Breast epithelium (tissue), 4 donors: ENCODE measurements at regions not wholly inside any gene's neighbourhood (a gene's known extent, or its start where the extent isn't known, plus 50 kb on each side); places are given as distances from the start of the nearest gene placed in this dataset.

ENCODE experiments used
- DNase-seq, 2 donors: peaks; one replicate each; pipeline ENCODE4 v3.0.0-alpha.2; 2019; ENCODE audit warnings: low spot score in 2 of 2
- H3K27ac ChIP-seq, 2 donors: fragments of 200-600 bp; sonication (generic) in 1 of 2; one replicate each; pipeline ENCODE4 v1.5.1; 2016 to 2019; ENCODE audit warnings: mild to moderate bottlenecking in 1 of 2
- H3K27me3 ChIP-seq, 2 donors: fragments of 200-600 bp; sonication (generic) in 1 of 2; one replicate each; pipeline versions ENCODE4 v1.5.1 to v1.6.0; 2017 to 2019; ENCODE audit warnings: control low read depth in 1 of 2, mild to moderate bottlenecking in 1 of 2
- H3K36me3 ChIP-seq: fragments of 200-600 bp; one replicate; pipeline ENCODE4 v1.5.1; 2019
- H3K4me1 ChIP-seq, 2 donors: fragments of 200-600 bp; sonication (generic); one replicate each; pipeline ENCODE4 v1.5.1; 2016 to 2019; ENCODE audit warnings: control low read depth in 1 of 2
- H3K4me3 ChIP-seq, 3 donors: fragments of 200-600 bp; sonication (generic); 1 replicate in 2 of 3; 2 replicates in 1 of 3; pipeline ENCODE4 v1.5.1; 2016 to 2019; ENCODE audit warnings: mild to moderate bottlenecking in 3 of 3, moderate library complexity in 2 of 3
- H3K9me3 ChIP-seq, 2 donors: fragments of 200-600 bp; sonication (generic) in 1 of 2; one replicate each; pipeline ENCODE4 v1.5.1; 2016 to 2019; ENCODE audit warnings: control low read depth in 1 of 2
- CTCF ChIP-seq, 3 donors: fragments of 450-650 bp; IDR thresholded peaks; one replicate each; pipeline ENCODE4 v1.5.1; 2016 to 2017; ENCODE audit warnings: antibody characterized with exemption in 3 of 3, mild to moderate bottlenecking in 3 of 3, moderate library complexity in 3 of 3
- POLR2A ChIP-seq: fragments of 450-650 bp; IDR thresholded peaks from one replicate; pipeline ENCODE4 v1.6.1; 2016; ENCODE audit warnings: antibody characterized with exemption, mild to moderate bottlenecking, moderate library complexity
- POLR2AphosphoS5 ChIP-seq, 3 donors: sonication (generic); formaldehyde crosslinking; IDR thresholded peaks; one replicate each; pipeline ENCODE4 v1.6.1; 2017; ENCODE audit warnings: antibody characterized with exemption in 3 of 3
- intact Hi-C: fragments of 100-400 bp; cut with DNase I; formaldehyde crosslinking; loops from one replicate; pipeline ENCODE4 v1.15.1; 2023; ENCODE audit warnings: low total_unique reads

- TF ChIP-seq CTCF (IDR thresholded peaks at IDR 0.05) (no peak), POLR2A (no peak), POLR2AphosphoS5 (IDR thresholded peaks at IDR 0.05) (no peak)
- H3K4me3 ChIP-seq: no peak overlapping the region
- no peaks in the 10 kb centered on the region for H3K36me3 ChIP-seq
- H3K4me1 ChIP-seq: no peaks in the 10 kb centered on the region
- H3K9me3 ChIP-seq: peaks cover 10 to 30% of the 10 kb centered on the region in 2 donors
- no peak for DNase-seq
- no peak overlapping the region for H3K27ac ChIP-seq
- no peaks in the 10 kb centered on the region for H3K27me3 ChIP-seq
- intact Hi-C loops: no loop called here
These were observed 281.1 kb downstream of the MBD2 start for GRCh38 chr18:53943326-53943860.

- TF ChIP-seq CTCF (IDR thresholded peaks at IDR 0.05) (no peak), POLR2AphosphoS5 (IDR thresholded peaks at IDR 0.05) (no peak), POLR2A (no peak)
- Histone ChIP-seq H3K4me3 (no peak overlapping the region), H3K9me3 (peaks cover 10 to 30% of the 10 kb centered on the region in 2 donors), H3K36me3 (no peaks in the 10 kb centered on the region), H3K4me1 (no peaks in the 10 kb centered on the region), H3K27me3 (no peaks in the 10 kb centered on the region), H3K27ac (no peak overlapping the region)
- intact Hi-C loops: no loop called here
- no peak for DNase-seq
These were observed 282.7 kb downstream of the MBD2 start for GRCh38 chr18:53941601-53942338.

GRCh38 chr18:53937037-53937436, 287.4 kb downstream of the MBD2 start:
- H3K27me3 ChIP-seq: no peaks in the 10 kb centered on the region
- no peaks in the 10 kb centered on the region for H3K36me3 ChIP-seq
- H3K4me3 ChIP-seq: no peak overlapping the region

GRCh38 chr18:53935803-53936202, 288.7 kb downstream of the MBD2 start:
- DNase-seq: no peak
- Histone ChIP-seq H3K4me1 (no peaks in the 10 kb centered on the region), H3K27ac (no peak overlapping the region), H3K4me3 (no peak overlapping the region), H3K27me3 (no peaks in the 10 kb centered on the region), H3K9me3 (no peaks in the 10 kb centered on the region), H3K36me3 (no peaks in the 10 kb centered on the region)
- TF ChIP-seq CTCF (IDR thresholded peaks at IDR 0.05) (no peak), POLR2AphosphoS5 (IDR thresholded peaks at IDR 0.05) (no peak), POLR2A (no peak)
- intact Hi-C loops: no loop called here

More at GRCh38 chr18:53937037-53937436, 287.4 kb downstream of the MBD2 start:
- no peak for DNase-seq
- peaks cover 0 to under 1% of the 10 kb centered on the region in 2 donors for H3K9me3 ChIP-seq
- no peak overlapping the region for H3K27ac ChIP-seq
- no peaks in the 10 kb centered on the region for H3K4me1 ChIP-seq
- no peak for TF ChIP-seq CTCF (IDR thresholded peaks at IDR 0.05)
- no peak for TF ChIP-seq POLR2AphosphoS5 (IDR thresholded peaks at IDR 0.05)
- TF ChIP-seq POLR2A: no peak
- intact Hi-C loops: no loop called here

GRCh38 chr18:53935399-53935798, 289.1 kb downstream of the MBD2 start:
- intact Hi-C loops: no loop called here
- H3K27me3 ChIP-seq: no peaks in the 10 kb centered on the region
- H3K4me1 ChIP-seq: no peaks in the 10 kb centered on the region
- no peaks in the 10 kb centered on the region for H3K36me3 ChIP-seq
- no peak for DNase-seq
- H3K27ac ChIP-seq: no peak overlapping the region
- no peak overlapping the region for H3K4me3 ChIP-seq
- no peaks in the 10 kb centered on the region for H3K9me3 ChIP-seq
- TF ChIP-seq POLR2AphosphoS5 (IDR thresholded peaks at IDR 0.05) (no peak), POLR2A (no peak), CTCF (IDR thresholded peaks at IDR 0.05) (no peak)
